NT2/D1 (cell line): ENCODE measurements at regions not wholly inside any gene's neighbourhood (a gene's known extent, or its start where the extent isn't known, plus 50 kb on each side); places are given as distances from the start of the nearest gene placed in this dataset.

Experiments
- SUZ12 ChIP-seq: IDR thresholded peaks from 2 replicates; pipeline ENCODE4 v1.6.1; 2011; ENCODE audit not compliant: insufficient read length, insufficient read depth; ENCODE audit errors: extremely low read depth
- YY1 ChIP-seq: IDR thresholded peaks from 2 replicates; pipeline ENCODE4 v1.6.1; 2011; ENCODE audit not compliant: insufficient read length, insufficient read depth
- ZNF274 ChIP-seq: IDR thresholded peaks from 2 replicates; pipeline ENCODE4 v1.6.1; 2011; ENCODE audit warnings: mild to moderate bottlenecking, low read depth, low read length

- TF ChIP-seq YY1: no peak
- no peak for TF ChIP-seq SUZ12
- no peak for TF ChIP-seq ZNF274
Observed at GRCh38 chr7:68321776-68322496, 1276.3 kb upstream of the AUTS2 start.
